GM23338 (cell line): ENCODE measurements at regions not wholly inside any gene's neighbourhood (a gene's known extent, or its start where the extent isn't known, plus 50 kb on each side); places are given as distances from the start of the nearest gene placed in this dataset.

ENCODE experiments used
- ATAC-seq: fragments of 200-7000 bp; cut with Tn5 transposase; 3 replicates; pipeline ENCODE4 v1.9.1; 2020
- DNase-seq: peaks from one replicate; pipeline ENCODE4 v3.0.0-alpha.2; 2015; ENCODE audit warnings: low spot score
- H2AFZ ChIP-seq: fragments of 200-600 bp; sonication (generic); 2 replicates; pipeline ENCODE4 v1.8.0; 2016; ENCODE audit warnings: antibody characterized with exemption, mild to moderate bottlenecking, moderate library complexity
- H3F3A ChIP-seq: fragments of 200-600 bp; sonication (generic); replicated peaks from 2 replicates; pipeline ENCODE4 v1.8.0; 2017; ENCODE audit warnings: antibody characterized with exemption, mixed run types, low read depth
- H3K27ac ChIP-seq: fragments of 200-600 bp; sonication (generic); 2 replicates; pipeline ENCODE4 v1.6.1; 2016; ENCODE audit warnings: low read depth
- H3K27me3 ChIP-seq: fragments of 200-600 bp; sonication (generic); 2 replicates; pipeline ENCODE4 v1.8.0; 2016; ENCODE audit warnings: mild to moderate bottlenecking, mixed run types, moderate library complexity; ENCODE audit not compliant: insufficient read depth
- H3K36me3 ChIP-seq: fragments of 200-600 bp; sonication (generic); 2 replicates; pipeline ENCODE4 v1.8.0; 2016; ENCODE audit warnings: mild to moderate bottlenecking; ENCODE audit not compliant: insufficient read depth
- H3K4me1 ChIP-seq: fragments of 200-600 bp; sonication (generic); 2 replicates; pipeline ENCODE4 v1.8.0; 2016; ENCODE audit warnings: mild to moderate bottlenecking, moderate library complexity; ENCODE audit not compliant: insufficient read depth
- H3K4me2 ChIP-seq: fragments of 200-600 bp; sonication (generic); 2 replicates; pipeline ENCODE4 v1.7.1; 2017; ENCODE audit warnings: mixed run types
- H3K4me3 ChIP-seq: fragments of 200-600 bp; sonication (generic); 2 replicates; pipeline ENCODE4 v1.6.1; 2016; ENCODE audit warnings: mixed run types
- H3K79me2 ChIP-seq: fragments of 200-600 bp; sonication (generic); replicated peaks from 2 replicates; pipeline ENCODE4 v1.8.0; 2017; ENCODE audit warnings: mild to moderate bottlenecking; ENCODE audit not compliant: insufficient read depth
- H3K9me2 ChIP-seq: fragments of 200-600 bp; sonication (generic); 2 replicates; pipeline ENCODE4 v1.8.0; 2017; ENCODE audit not compliant: insufficient read depth
- H4K20me1 ChIP-seq: fragments of 200-600 bp; sonication (generic); replicated peaks from 2 replicates; pipeline ENCODE4 v1.8.0; 2017; ENCODE audit warnings: mild to moderate bottlenecking; ENCODE audit not compliant: insufficient read depth
- H3K27ac Mint-ChIP-seq: 2 replicates; pipeline ENCODE4 v1.8.0; 2020; ENCODE audit warnings: inconsistent platforms, mild to moderate bottlenecking, moderate library complexity, mixed read lengths
- H3K27me3 Mint-ChIP-seq: 3 replicates; pipeline ENCODE4 v1.8.0; 2022; ENCODE audit warnings: low read depth, mild to moderate bottlenecking, moderate library complexity, mixed read lengths, inconsistent platforms; ENCODE audit not compliant: insufficient read depth, poor library complexity
- H3K36me3 Mint-ChIP-seq: 3 replicates; pipeline ENCODE4 v1.8.0; 2021; ENCODE audit warnings: low read depth, mild to moderate bottlenecking, inconsistent platforms, moderate library complexity, mixed read lengths
- H3K4me1 Mint-ChIP-seq: 3 replicates; pipeline ENCODE4 v1.8.0; 2020; ENCODE audit warnings: mild to moderate bottlenecking, inconsistent platforms, mixed read lengths
- H3K4me3 Mint-ChIP-seq: 3 replicates; pipeline ENCODE4 v1.8.0; 2021; ENCODE audit warnings: moderate library complexity, mild to moderate bottlenecking, inconsistent platforms, mixed read lengths
- H3K9me3 Mint-ChIP-seq: 3 replicates; pipeline ENCODE4 v1.8.0; 2020; ENCODE audit warnings: moderate library complexity, mild to moderate bottlenecking, inconsistent platforms, mixed read lengths
- CREB1 ChIP-seq: fragments of 250-450 bp; sonication (Bioruptor Pico); IDR thresholded peaks from 2 replicates; pipeline ENCODE4 v1.5.0; 2020; ENCODE audit warnings: low read depth, mild to moderate bottlenecking, moderate library complexity
- EZH2 ChIP-seq: fragments of 200-600 bp; sonication (generic); IDR thresholded peaks from one replicate; pipeline ENCODE4 v1.8.0; 2017; ENCODE audit warnings: antibody characterized with exemption, mild to moderate bottlenecking, low read depth; ENCODE audit not compliant: unreplicated experiment
- EZH2phosphoT487 ChIP-seq: fragments of 200-600 bp; sonication (generic); IDR thresholded peaks from one replicate; pipeline ENCODE4 v1.8.1; 2018; ENCODE audit warnings: antibody characterized with exemption; ENCODE audit not compliant: unreplicated experiment
- JUNB ChIP-seq: IDR thresholded peaks from one replicate; pipeline ENCODE4 v1.6.1; 2016; ENCODE audit warnings: antibody characterized with exemption; ENCODE audit not compliant: unreplicated experiment
- NANOG ChIP-seq: IDR thresholded peaks from 2 replicates; pipeline ENCODE4 v1.6.1; 2016; ENCODE audit warnings: antibody characterized with exemption, borderline replicate concordance
- POLR2AphosphoS5 ChIP-seq: IDR thresholded peaks from 2 replicates; pipeline ENCODE4 v1.6.1; 2016; ENCODE audit warnings: antibody characterized with exemption, low read depth
- STAT1 ChIP-seq: IDR thresholded peaks from one replicate; pipeline ENCODE4 v1.6.1; 2016; ENCODE audit warnings: antibody characterized with exemption; ENCODE audit not compliant: unreplicated experiment
- ZNF114 ChIP-seq: fragments of 250-450 bp; sonication (Bioruptor Pico); IDR thresholded peaks from 2 replicates; pipeline ENCODE4 v1.5.0; 2020; ENCODE audit warnings: mild to moderate bottlenecking, moderate library complexity
- ZNF331 ChIP-seq: fragments of 250-450 bp; sonication (Bioruptor Pico); IDR thresholded peaks from 2 replicates; pipeline ENCODE4 v1.5.0; 2020; ENCODE audit warnings: low read depth, mild to moderate bottlenecking, moderate library complexity
- TF ChIP-seq, protein P1 (sequence below), 2 experiments: fragments of 200-600 bp in 1 of 2; sonication (generic) in 1 of 2; conservative IDR thresholded peaks; 2 replicates each; pipeline versions ENCODE4 v1.5.1 to v1.6.1; 2016 to 2017; ENCODE audit warnings: antibody characterized with exemption in 2 of 2, low read depth in 2 of 2, mild to moderate bottlenecking in 2 of 2, moderate library complexity in 1 of 2
- TF ChIP-seq, protein P2 (sequence below): IDR thresholded peaks from 2 replicates; pipeline ENCODE4 v1.6.1; 2016; ENCODE audit warnings: antibody characterized with exemption
- TF ChIP-seq, protein P3 (sequence below): fragments of 250-450 bp; sonication (Bioruptor Pico); IDR thresholded peaks from 2 replicates; pipeline ENCODE4 v1.5.0; 2020; ENCODE audit warnings: mild to moderate bottlenecking, moderate library complexity
- TF ChIP-seq, protein P4 (sequence below): IDR thresholded peaks from one replicate; pipeline ENCODE4 v1.6.1; 2018; ENCODE audit warnings: antibody characterized with exemption; ENCODE audit not compliant: unreplicated experiment

DNA sequence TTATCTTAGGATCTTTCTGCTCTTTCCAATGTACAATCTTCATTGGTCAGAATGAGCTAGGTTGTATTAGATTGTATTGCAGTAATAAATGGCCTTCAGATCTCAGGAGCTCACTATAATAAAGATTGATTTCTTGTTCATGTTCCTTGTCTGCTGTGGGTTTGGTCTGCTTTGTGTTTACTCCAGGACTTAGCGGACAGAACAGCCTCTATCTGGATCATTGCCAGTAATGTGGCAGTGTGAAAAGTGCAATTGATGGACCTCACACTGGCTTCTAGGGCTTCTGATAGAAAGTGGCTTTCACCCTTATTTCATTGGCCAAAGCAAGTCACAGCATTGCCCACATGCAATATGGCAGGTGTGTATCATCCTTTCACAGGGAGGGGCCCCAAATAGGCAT is 81.2 kb downstream of the BTG1 start:
- H3F3A ChIP-seq = no peaks in the 10 kb centered on the region
- H3K4me1 Mint-ChIP-seq = peaks cover 17% of the 10 kb centered on the region
- H3K9me2 ChIP-seq = 0 out of 2 replicates have a peak, but pooled peaks cover 7% of the 10 kb centered on the region
- no peaks in the 10 kb centered on the region for H3K9me3 Mint-ChIP-seq
- no peaks in the 10 kb centered on the region for H4K20me1 ChIP-seq
- H3K27ac ChIP-seq = no peak overlapping the region
- no peak overlapping the region for H2AFZ ChIP-seq
- no peak overlapping the region for H3K4me3 ChIP-seq
- DNase-seq (no peak), ATAC-seq (no peak)
- H3K4me3 Mint-ChIP-seq = no peak overlapping the region
- no peak overlapping the region for H3K4me2 ChIP-seq
- H3K27ac Mint-ChIP-seq = no peak overlapping the region
- TF ChIP-seq EZH2 = no peak
- no peak for TF ChIP-seq CREB1 (CRISPR knock-in tag)
- TF ChIP-seq JUNB = no peak
- TF ChIP-seq, protein P1, sequence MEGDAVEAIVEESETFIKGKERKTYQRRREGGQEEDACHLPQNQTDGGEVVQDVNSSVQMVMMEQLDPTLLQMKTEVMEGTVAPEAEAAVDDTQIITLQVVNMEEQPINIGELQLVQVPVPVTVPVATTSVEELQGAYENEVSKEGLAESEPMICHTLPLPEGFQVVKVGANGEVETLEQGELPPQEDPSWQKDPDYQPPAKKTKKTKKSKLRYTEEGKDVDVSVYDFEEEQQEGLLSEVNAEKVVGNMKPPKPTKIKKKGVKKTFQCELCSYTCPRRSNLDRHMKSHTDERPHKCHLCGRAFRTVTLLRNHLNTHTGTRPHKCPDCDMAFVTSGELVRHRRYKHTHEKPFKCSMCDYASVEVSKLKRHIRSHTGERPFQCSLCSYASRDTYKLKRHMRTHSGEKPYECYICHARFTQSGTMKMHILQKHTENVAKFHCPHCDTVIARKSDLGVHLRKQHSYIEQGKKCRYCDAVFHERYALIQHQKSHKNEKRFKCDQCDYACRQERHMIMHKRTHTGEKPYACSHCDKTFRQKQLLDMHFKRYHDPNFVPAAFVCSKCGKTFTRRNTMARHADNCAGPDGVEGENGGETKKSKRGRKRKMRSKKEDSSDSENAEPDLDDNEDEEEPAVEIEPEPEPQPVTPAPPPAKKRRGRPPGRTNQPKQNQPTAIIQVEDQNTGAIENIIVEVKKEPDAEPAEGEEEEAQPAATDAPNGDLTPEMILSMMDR (conservative IDR thresholded peaks at IDR 0.05; ENCODE audit: low read depth in 2 of 2) = no peak
- TF ChIP-seq NANOG = no peak
- no peak for TF ChIP-seq ZNF114
- TF ChIP-seq, protein P2, sequence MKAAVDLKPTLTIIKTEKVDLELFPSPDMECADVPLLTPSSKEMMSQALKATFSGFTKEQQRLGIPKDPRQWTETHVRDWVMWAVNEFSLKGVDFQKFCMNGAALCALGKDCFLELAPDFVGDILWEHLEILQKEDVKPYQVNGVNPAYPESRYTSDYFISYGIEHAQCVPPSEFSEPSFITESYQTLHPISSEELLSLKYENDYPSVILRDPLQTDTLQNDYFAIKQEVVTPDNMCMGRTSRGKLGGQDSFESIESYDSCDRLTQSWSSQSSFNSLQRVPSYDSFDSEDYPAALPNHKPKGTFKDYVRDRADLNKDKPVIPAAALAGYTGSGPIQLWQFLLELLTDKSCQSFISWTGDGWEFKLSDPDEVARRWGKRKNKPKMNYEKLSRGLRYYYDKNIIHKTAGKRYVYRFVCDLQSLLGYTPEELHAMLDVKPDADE = no peak
- TF ChIP-seq, protein P3, sequence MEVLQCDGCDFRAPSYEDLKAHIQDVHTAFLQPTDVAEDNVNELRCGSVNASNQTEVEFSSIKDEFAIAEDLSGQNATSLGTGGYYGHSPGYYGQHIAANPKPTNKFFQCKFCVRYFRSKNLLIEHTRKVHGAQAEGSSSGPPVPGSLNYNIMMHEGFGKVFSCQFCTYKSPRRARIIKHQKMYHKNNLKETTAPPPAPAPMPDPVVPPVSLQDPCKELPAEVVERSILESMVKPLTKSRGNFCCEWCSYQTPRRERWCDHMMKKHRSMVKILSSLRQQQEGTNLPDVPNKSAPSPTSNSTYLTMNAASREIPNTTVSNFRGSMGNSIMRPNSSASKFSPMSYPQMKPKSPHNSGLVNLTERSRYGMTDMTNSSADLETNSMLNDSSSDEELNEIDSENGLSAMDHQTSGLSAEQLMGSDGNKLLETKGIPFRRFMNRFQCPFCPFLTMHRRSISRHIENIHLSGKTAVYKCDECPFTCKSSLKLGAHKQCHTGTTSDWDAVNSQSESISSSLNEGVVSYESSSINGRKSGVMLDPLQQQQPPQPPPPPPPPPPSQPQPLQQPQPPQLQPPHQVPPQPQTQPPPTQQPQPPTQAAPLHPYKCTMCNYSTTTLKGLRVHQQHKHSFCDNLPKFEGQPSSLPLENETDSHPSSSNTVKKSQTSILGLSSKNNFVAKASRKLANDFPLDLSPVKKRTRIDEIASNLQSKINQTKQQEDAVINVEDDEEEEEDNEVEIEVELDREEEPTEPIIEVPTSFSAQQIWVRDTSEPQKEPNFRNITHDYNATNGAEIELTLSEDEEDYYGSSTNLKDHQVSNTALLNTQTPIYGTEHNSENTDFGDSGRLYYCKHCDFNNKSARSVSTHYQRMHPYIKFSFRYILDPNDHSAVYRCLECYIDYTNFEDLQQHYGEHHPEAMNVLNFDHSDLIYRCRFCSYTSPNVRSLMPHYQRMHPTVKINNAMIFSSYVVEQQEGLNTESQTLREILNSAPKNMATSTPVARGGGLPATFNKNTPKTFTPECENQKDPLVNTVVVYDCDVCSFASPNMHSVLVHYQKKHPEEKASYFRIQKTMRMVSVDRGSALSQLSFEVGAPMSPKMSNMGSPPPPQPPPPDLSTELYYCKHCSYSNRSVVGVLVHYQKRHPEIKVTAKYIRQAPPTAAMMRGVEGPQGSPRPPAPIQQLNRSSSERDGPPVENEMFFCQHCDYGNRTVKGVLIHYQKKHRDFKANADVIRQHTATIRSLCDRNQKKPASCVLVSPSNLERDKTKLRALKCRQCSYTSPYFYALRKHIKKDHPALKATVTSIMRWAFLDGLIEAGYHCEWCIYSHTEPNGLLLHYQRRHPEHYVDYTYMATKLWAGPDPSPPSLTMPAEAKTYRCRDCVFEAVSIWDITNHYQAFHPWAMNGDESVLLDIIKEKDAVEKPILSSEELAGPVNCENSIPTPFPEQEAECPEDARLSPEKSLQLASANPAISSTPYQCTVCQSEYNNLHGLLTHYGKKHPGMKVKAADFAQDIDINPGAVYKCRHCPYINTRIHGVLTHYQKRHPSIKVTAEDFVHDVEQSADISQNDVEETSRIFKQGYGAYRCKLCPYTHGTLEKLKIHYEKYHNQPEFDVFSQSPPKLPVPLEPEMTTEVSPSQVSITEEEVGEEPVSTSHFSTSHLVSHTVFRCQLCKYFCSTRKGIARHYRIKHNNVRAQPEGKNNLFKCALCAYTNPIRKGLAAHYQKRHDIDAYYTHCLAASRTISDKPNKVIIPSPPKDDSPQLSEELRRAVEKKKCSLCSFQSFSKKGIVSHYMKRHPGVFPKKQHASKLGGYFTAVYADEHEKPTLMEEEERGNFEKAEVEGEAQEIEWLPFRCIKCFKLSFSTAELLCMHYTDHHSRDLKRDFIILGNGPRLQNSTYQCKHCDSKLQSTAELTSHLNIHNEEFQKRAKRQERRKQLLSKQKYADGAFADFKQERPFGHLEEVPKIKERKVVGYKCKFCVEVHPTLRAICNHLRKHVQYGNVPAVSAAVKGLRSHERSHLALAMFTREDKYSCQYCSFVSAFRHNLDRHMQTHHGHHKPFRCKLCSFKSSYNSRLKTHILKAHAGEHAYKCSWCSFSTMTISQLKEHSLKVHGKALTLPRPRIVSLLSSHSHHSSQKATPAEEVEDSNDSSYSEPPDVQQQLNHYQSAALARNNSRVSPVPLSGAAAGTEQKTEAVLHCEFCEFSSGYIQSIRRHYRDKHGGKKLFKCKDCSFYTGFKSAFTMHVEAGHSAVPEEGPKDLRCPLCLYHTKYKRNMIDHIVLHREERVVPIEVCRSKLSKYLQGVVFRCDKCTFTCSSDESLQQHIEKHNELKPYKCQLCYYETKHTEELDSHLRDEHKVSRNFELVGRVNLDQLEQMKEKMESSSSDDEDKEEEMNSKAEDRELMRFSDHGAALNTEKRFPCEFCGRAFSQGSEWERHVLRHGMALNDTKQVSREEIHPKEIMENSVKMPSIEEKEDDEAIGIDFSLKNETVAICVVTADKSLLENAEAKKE = no peak
- no peak for TF ChIP-seq EZH2phosphoT487
- TF ChIP-seq STAT1 = no peak
- TF ChIP-seq POLR2AphosphoS5 = no peak
- TF ChIP-seq, protein P4, sequence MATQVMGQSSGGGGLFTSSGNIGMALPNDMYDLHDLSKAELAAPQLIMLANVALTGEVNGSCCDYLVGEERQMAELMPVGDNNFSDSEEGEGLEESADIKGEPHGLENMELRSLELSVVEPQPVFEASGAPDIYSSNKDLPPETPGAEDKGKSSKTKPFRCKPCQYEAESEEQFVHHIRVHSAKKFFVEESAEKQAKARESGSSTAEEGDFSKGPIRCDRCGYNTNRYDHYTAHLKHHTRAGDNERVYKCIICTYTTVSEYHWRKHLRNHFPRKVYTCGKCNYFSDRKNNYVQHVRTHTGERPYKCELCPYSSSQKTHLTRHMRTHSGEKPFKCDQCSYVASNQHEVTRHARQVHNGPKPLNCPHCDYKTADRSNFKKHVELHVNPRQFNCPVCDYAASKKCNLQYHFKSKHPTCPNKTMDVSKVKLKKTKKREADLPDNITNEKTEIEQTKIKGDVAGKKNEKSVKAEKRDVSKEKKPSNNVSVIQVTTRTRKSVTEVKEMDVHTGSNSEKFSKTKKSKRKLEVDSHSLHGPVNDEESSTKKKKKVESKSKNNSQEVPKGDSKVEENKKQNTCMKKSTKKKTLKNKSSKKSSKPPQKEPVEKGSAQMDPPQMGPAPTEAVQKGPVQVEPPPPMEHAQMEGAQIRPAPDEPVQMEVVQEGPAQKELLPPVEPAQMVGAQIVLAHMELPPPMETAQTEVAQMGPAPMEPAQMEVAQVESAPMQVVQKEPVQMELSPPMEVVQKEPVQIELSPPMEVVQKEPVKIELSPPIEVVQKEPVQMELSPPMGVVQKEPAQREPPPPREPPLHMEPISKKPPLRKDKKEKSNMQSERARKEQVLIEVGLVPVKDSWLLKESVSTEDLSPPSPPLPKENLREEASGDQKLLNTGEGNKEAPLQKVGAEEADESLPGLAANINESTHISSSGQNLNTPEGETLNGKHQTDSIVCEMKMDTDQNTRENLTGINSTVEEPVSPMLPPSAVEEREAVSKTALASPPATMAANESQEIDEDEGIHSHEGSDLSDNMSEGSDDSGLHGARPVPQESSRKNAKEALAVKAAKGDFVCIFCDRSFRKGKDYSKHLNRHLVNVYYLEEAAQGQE = no peak
- no peak for TF ChIP-seq ZNF331 (CRISPR knock-in tag)
- H3K27me3 Mint-ChIP-seq = no peaks in the 10 kb centered on the region
- no peaks in the 10 kb centered on the region for H3K79me2 ChIP-seq
- no peaks in the 10 kb centered on the region for H3K36me3 Mint-ChIP-seq
- H3K36me3 ChIP-seq = no peaks in the 10 kb centered on the region
- H3K27me3 ChIP-seq = no peaks in the 10 kb centered on the region
- peaks cover 8% of the 10 kb centered on the region for H3K4me1 ChIP-seq
